MCF 10A (cell line): ENCODE measurements at regions not wholly inside any gene's neighbourhood (a gene's known extent, or its start where the extent isn't known, plus 50 kb on each side); places are given as distances from the start of the nearest gene placed in this dataset.

Source experiments
- BruUV-seq: library from RNA; stranded (reverse); fragments of 400-500 nt; replicated peaks from 2 replicates; lab custom pipeline; 2021; lab: Mats Ljungman, UMichigan
- CTCF ChIA-PET: fragments of 300-600 bp; sonication (Branson Sonifier 250); formaldehyde crosslinking; extraction: SDS; loops from one replicate; lab custom pipeline; 2021; ENCODE audit warnings: antibody characterized with exemption, inconsistent platforms; lab: Yijun Ruan, JAX
- POLR2A ChIA-PET: fragments of 300-600, 350-650 bp; sonication (Branson Sonifier 250); formaldehyde crosslinking; extraction: SDS; loops from one replicate; lab custom pipeline; 2020; ENCODE audit warnings: antibody characterized with exemption, inconsistent platforms; lab: Yijun Ruan, JAX
- DNase-seq: peaks from one replicate; pipeline ENCODE4 v3.0.0-alpha.2; 2018; ENCODE audit not compliant: unreplicated experiment
- H3K27ac Mint-ChIP-seq: one replicate; pipeline ENCODE4 v1.8.0; 2022; ENCODE audit warnings: mild to moderate bottlenecking, low read depth, mixed read lengths; ENCODE audit not compliant: unreplicated experiment
- H3K27me3 Mint-ChIP-seq: one replicate; pipeline ENCODE4 v1.8.0; 2022; ENCODE audit warnings: mixed read lengths; ENCODE audit not compliant: insufficient read depth, unreplicated experiment
- H3K36me3 Mint-ChIP-seq: one replicate; pipeline ENCODE4 v1.8.0; 2022; ENCODE audit warnings: mild to moderate bottlenecking, moderate library complexity, mixed read lengths; ENCODE audit not compliant: insufficient read depth, unreplicated experiment
- H3K4me1 Mint-ChIP-seq: one replicate; pipeline ENCODE4 v1.8.0; 2022; ENCODE audit warnings: mixed read lengths; ENCODE audit not compliant: insufficient read depth, unreplicated experiment
- H3K4me3 Mint-ChIP-seq: one replicate; pipeline ENCODE4 v1.8.0; 2022; ENCODE audit warnings: mild to moderate bottlenecking, moderate library complexity, mixed read lengths; ENCODE audit not compliant: unreplicated experiment
- H3K9me3 Mint-ChIP-seq: one replicate; pipeline ENCODE4 v1.8.0; 2022; ENCODE audit warnings: mixed read lengths; ENCODE audit not compliant: unreplicated experiment
- CTCF ChIP-seq: fragments of 200-600 bp; IDR thresholded peaks from one replicate; pipeline ENCODE4 v1.8.0; 2022; ENCODE audit warnings: antibody characterized with exemption, mild to moderate bottlenecking; ENCODE audit not compliant: unreplicated experiment
- intact Hi-C: fragments of 100-400 bp; cut with micrococcal nuclease; formaldehyde crosslinking; loops from 2 replicates; pipeline ENCODE4 v1.14.1; 2022

- no TSS peak for BruUV-seq
- POLR2A ChIA-PET, result no interaction called here
- Mint-ChIP-seq H3K9me3 (no peaks in the 10 kb centered on the region), H3K27me3 (no peaks in the 10 kb centered on the region), H3K4me1 (no peaks in the 10 kb centered on the region), H3K4me3 (no peak overlapping the region), H3K36me3 (no peaks in the 10 kb centered on the region), H3K27ac (no peak overlapping the region)
- intact Hi-C loops, result no loop called here
- CTCF ChIA-PET, result no interaction called here
- no peak for DNase-seq
- TF ChIP-seq CTCF, result no peak
Observed at GRCh38 chr15:39040861-39041260, 476.2 kb upstream of the RASGRP1 start.

GRCh38 chr15:39041979-39042495 lies 477.4 kb upstream of the RASGRP1 start:
- ChIA-PET POLR2A (no interaction called here), CTCF (interaction anchor here (0.7 to 1.5 kb wide), 2 partner anchors 11 to 536 kb away, joined by 3 to 6 read pairs; no protein-coding TSS in a partner anchor)
- Mint-ChIP-seq H3K36me3 (no peaks in the 10 kb centered on the region), H3K27ac (no peak overlapping the region), H3K4me3 (no peak overlapping the region), H3K4me1 (no peaks in the 10 kb centered on the region), H3K9me3 (no peaks in the 10 kb centered on the region), H3K27me3 (no peaks in the 10 kb centered on the region)
- intact Hi-C loops, result no loop called here
- TF ChIP-seq CTCF, result no peak
- no TSS peak for BruUV-seq
- no peak for DNase-seq

DNA sequence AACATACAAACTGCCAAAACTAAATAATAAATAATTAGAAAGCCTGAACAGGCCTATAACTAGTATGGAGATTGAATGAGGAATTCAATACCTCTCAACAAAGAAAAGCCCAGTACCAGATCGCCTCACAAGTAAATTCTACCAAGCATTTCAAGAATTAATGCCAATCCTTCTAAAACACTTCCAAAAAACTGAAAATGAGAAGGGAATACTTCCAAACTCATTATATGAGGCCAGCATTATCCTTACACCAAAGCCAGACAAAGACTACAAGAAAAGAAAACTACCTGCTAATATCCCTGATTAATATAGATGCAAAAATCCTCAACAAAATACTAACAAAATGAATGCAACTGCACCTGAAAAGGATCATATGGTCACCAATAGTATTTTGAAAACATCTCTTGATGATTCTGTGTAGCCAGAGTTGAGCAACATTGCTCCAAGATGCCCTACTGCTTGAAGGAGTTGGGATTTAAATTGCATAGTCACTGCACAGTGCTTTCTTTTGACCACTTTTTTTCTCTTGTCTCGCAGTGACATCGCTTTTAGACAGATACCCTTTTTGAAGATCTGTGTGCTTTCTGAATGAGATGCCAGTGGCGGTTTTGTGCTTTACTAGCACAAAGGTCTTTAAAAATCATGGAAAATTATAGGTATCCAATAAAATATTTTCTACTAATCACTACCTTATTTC lies 487.2 kb upstream of the RASGRP1 start:
- Mint-ChIP-seq H3K4me1 (no peaks in the 10 kb centered on the region), H3K36me3 (no peaks in the 10 kb centered on the region), H3K4me3 (no peak overlapping the region), H3K9me3 (peaks cover 18% of the 10 kb centered on the region), H3K27ac (no peak overlapping the region), H3K27me3 (no peaks in the 10 kb centered on the region)
- TF ChIP-seq CTCF, result no peak
- ChIA-PET POLR2A (no interaction called here), CTCF (no interaction called here)
- intact Hi-C loops, result no loop called here
- no TSS peak for BruUV-seq
- no peak for DNase-seq

DNA sequence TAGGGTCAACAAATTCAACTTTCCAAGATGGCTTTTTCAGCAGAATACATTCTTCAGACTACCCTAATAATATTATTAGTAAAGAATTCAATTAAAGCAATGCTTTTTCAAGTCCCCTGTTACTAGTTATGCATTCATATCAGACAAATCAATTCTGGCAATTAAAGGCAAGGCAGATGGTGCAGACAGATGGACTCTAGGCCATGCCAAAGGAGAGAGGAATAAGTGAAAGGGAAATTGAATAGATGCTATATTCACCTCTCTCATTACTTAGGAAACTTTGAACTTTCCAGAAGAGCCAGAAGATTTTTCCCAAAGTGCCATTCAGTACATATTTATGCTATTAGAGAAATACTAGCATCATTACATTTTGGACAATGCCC lies 487.7 kb upstream of the RASGRP1 start:
- intact Hi-C loops, result no loop called here
- no peak overlapping the region for H3K27ac Mint-ChIP-seq
- H3K4me3 Mint-ChIP-seq, result no peak overlapping the region
- POLR2A ChIA-PET, result no interaction called here
- peaks cover 18% of the 10 kb centered on the region for H3K9me3 Mint-ChIP-seq
- TF ChIP-seq CTCF, result no peak
- no peak for DNase-seq
- no peaks in the 10 kb centered on the region for H3K36me3 Mint-ChIP-seq
- no TSS peak for BruUV-seq
- H3K27me3 Mint-ChIP-seq, result no peaks in the 10 kb centered on the region
- no peaks in the 10 kb centered on the region for H3K4me1 Mint-ChIP-seq
- CTCF ChIA-PET, result no interaction called here
